Vagina (tissue), 2 donors: ENCODE measurements at regions not wholly inside any gene's neighbourhood (a gene's known extent, or its start where the extent isn't known, plus 50 kb on each side); places are given as distances from the start of the nearest gene placed in this dataset.

ENCODE experiments used
- CTCF ChIP-seq, 3 experiments: fragments of 450-650 bp in 2 of 3; fragments of 200-600 bp in 1 of 3; sonication (generic) in 1 of 3; IDR thresholded peaks; one replicate each; pipeline ENCODE4 v1.5.1; 2017 to 2019; ENCODE audit warnings: antibody characterized with exemption in 3 of 3, mild to moderate bottlenecking in 2 of 3, moderate library complexity in 2 of 3
- POLR2A ChIP-seq, 2 donors: fragments of 450-650 bp; IDR thresholded peaks; one replicate each; pipeline ENCODE4 v1.6.1; 2017; ENCODE audit warnings: antibody characterized with exemption in 2 of 2, mild to moderate bottlenecking in 2 of 2, moderate library complexity in 2 of 2
- POLR2AphosphoS5 ChIP-seq, 2 donors: sonication (generic); formaldehyde crosslinking; IDR thresholded peaks; one replicate each; pipeline ENCODE4 v1.9.0; 2017; ENCODE audit warnings: antibody characterized with exemption in 2 of 2, mild to moderate bottlenecking in 2 of 2, low read depth in 1 of 2; ENCODE audit not compliant: insufficient read depth in 1 of 2

- TF ChIP-seq CTCF (IDR thresholded peaks at IDR 0.05) (no peak), POLR2A (IDR thresholded peaks at IDR 0.05) (no peak), POLR2AphosphoS5 (IDR thresholded peaks at IDR 0.05; ENCODE audit: insufficient read depth in 1 of 2, low read depth in 1 of 2) (no peak)
These were observed 298.1 kb upstream of the CDYL start for GRCh38 chr6:4478098-4478497.
